WTC11 (cell line): ENCODE measurements at regions not wholly inside any gene's neighbourhood (a gene's known extent, or its start where the extent isn't known, plus 50 kb on each side); places are given as distances from the start of the nearest gene placed in this dataset.

Experiments
- ATAC-seq: fragments of 200-7000 bp; cut with Tn5 transposase; 2 replicates; pipeline ENCODE4 v1.10.0; 2021; ENCODE audit warnings: mild to moderate bottlenecking, moderate library complexity
- CTCF ChIA-PET: fragments of 300-600 bp; sonication (Branson Sonifier 250); formaldehyde crosslinking; loops from one replicate; lab custom pipeline; 2021; ENCODE audit warnings: antibody characterized with exemption; lab: Charles Lee
- POLR2A ChIA-PET: fragments of 350-600 bp; sonication (Branson Sonifier 250); formaldehyde crosslinking; loops from one replicate; lab custom pipeline; 2021; ENCODE audit warnings: antibody characterized with exemption; lab: Charles Lee
- DNase-seq: peaks from one replicate; pipeline ENCODE4 v3.0.0; 2021; ENCODE audit warnings: low spot score
- H3K27ac Mint-ChIP-seq: 2 replicates; pipeline ENCODE4 v1.8.0; 2021; ENCODE audit warnings: mixed read lengths
- H3K27me3 Mint-ChIP-seq: 2 replicates; pipeline ENCODE4 v1.8.0; 2021; ENCODE audit warnings: low read depth, mild to moderate bottlenecking, moderate library complexity, mixed read lengths
- H3K36me3 Mint-ChIP-seq: 2 replicates; pipeline ENCODE4 v1.8.0; 2021; ENCODE audit warnings: mixed read lengths
- H3K4me1 Mint-ChIP-seq: 2 replicates; pipeline ENCODE4 v1.8.0; 2022; ENCODE audit warnings: mixed read lengths
- H3K4me3 Mint-ChIP-seq: 2 replicates; pipeline ENCODE4 v1.8.0; 2021; ENCODE audit warnings: mild to moderate bottlenecking, moderate library complexity, mixed read lengths
- H3K9me3 Mint-ChIP-seq: 2 replicates; pipeline ENCODE4 v1.8.0; 2021; ENCODE audit warnings: mixed read lengths
- FOXP1 ChIP-seq: sonication (generic); formaldehyde crosslinking; IDR thresholded peaks from 2 replicates; pipeline ENCODE4 v1.8.0; 2022; ENCODE audit warnings: missing genetic modification reagents, mild to moderate bottlenecking, moderate library complexity, borderline replicate concordance
- GRHL2 ChIP-seq: fragments of 250-450 bp; sonication (Bioruptor Pico); IDR thresholded peaks from 2 replicates; pipeline ENCODE4 v1.8.0; 2022; ENCODE audit warnings: mild to moderate bottlenecking, moderate library complexity; ENCODE audit not compliant: insufficient replicate concordance, severe bottlenecking
- MYBL2 ChIP-seq: sonication (generic); formaldehyde crosslinking; IDR thresholded peaks from 2 replicates; pipeline ENCODE4 v1.8.1; 2023; ENCODE audit warnings: mild to moderate bottlenecking, moderate library complexity, missing genetic modification reagents
- SMAD4 ChIP-seq: sonication (generic); formaldehyde crosslinking; IDR thresholded peaks from 2 replicates; pipeline ENCODE4 v1.8.0; 2022; ENCODE audit warnings: mild to moderate bottlenecking, missing genetic modification reagents
- SOX15 ChIP-seq: fragments of 250-450 bp; sonication (Bioruptor Pico); IDR thresholded peaks from 2 replicates; pipeline ENCODE4 v1.9.0; 2021; ENCODE audit warnings: mild to moderate bottlenecking
- SP1 ChIP-seq: sonication (generic); formaldehyde crosslinking; conservative IDR thresholded peaks from 2 replicates; pipeline ENCODE4 v1.8.1; 2022; ENCODE audit warnings: missing genetic modification reagents
- ZBTB21 ChIP-seq: sonication (generic); formaldehyde crosslinking; IDR thresholded peaks from 2 replicates; pipeline ENCODE4 v1.8.1; 2023; ENCODE audit warnings: mild to moderate bottlenecking, missing genetic modification reagents, borderline replicate concordance
- TF ChIP-seq, protein P1 (sequence below): fragments of 250-450 bp; sonication (Bioruptor Pico); IDR thresholded peaks from 2 replicates; pipeline ENCODE4 v1.9.0; 2021; ENCODE audit warnings: mild to moderate bottlenecking
- TF ChIP-seq, protein P2 (sequence below): sonication (generic); formaldehyde crosslinking; IDR thresholded peaks from 2 replicates; pipeline ENCODE4 v1.8.1; 2023; ENCODE audit warnings: mild to moderate bottlenecking, missing genetic modification reagents
- TF ChIP-seq, protein P3 (sequence below): sonication (generic); formaldehyde crosslinking; conservative IDR thresholded peaks from 2 replicates; pipeline ENCODE4 v1.8.1; 2022; ENCODE audit warnings: mild to moderate bottlenecking, missing genetic modification reagents
- TF ChIP-seq, protein P4 (sequence below): fragments of 250-450 bp; sonication (Bioruptor Pico); IDR thresholded peaks from 2 replicates; pipeline ENCODE4 v1.9.0; 2021; ENCODE audit warnings: mild to moderate bottlenecking, borderline replicate concordance
- TF ChIP-seq, protein P5 (sequence below): fragments of 250-450 bp; sonication (Bioruptor Pico); conservative IDR thresholded peaks from 2 replicates; pipeline ENCODE4 v1.9.0; 2021; ENCODE audit warnings: mild to moderate bottlenecking
- TF ChIP-seq, protein P6 (sequence below): fragments of 250-450 bp; sonication (Bioruptor Pico); IDR thresholded peaks from 2 replicates; pipeline ENCODE4 v2.1.2; 2022; ENCODE audit warnings: mild to moderate bottlenecking, moderate library complexity
- TF ChIP-seq, protein P7 (sequence below): sonication (generic); formaldehyde crosslinking; IDR thresholded peaks from 2 replicates; pipeline ENCODE4 v1.8.1; 2022; ENCODE audit warnings: mild to moderate bottlenecking, missing genetic modification reagents, moderate library complexity, borderline replicate concordance
- TF ChIP-seq, protein P8 (sequence below): sonication (generic); formaldehyde crosslinking; IDR thresholded peaks from 2 replicates; pipeline ENCODE4 v1.8.1; 2023; ENCODE audit warnings: mild to moderate bottlenecking, missing genetic modification reagents, moderate library complexity
- TF ChIP-seq, protein P9 (sequence below): sonication (generic); formaldehyde crosslinking; conservative IDR thresholded peaks from 2 replicates; pipeline ENCODE4 v1.8.1; 2023; ENCODE audit warnings: mild to moderate bottlenecking, low read depth, missing genetic modification reagents, moderate library complexity

DNA sequence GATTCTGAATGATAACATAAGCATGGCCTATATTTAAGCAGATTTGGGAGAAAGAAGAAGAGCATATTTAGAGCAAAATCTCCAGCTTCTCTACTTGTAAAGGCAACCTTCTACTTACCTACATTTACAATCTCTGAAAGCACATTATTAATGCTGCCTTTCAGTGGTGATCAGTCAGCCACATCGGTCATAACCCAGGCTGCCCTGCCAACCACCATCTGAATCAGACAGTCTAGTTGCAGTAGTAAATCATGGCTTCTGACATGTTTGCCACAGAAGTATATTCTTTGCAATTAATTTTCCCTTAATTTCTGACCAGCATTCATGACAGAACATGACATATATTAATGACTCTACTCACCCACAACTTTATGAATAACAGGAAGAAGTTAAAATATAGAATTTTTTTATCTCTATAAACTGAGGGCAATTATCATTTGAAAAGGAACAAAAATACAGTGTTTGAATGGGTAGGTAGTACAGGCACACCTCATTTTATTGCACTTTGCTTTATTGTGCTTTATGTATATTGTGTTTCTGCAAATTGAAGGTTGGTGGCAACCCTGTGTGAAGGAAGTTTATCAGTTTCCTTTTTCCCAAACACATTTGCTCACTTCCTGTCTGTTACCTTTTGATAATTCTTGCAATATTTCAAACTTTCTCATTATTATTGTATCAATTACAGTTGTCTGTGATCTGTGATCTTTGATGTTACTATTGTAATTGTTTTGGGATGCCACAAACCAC, 531.6 kb upstream of the CHAC2 start:
- ChIA-PET CTCF (no interaction called here), POLR2A (no interaction called here)
- no peak for ATAC-seq
- no peaks in the 10 kb centered on the region for H3K9me3 Mint-ChIP-seq
- H3K27me3 Mint-ChIP-seq, result no peaks in the 10 kb centered on the region
- TF ChIP-seq, protein P1, sequence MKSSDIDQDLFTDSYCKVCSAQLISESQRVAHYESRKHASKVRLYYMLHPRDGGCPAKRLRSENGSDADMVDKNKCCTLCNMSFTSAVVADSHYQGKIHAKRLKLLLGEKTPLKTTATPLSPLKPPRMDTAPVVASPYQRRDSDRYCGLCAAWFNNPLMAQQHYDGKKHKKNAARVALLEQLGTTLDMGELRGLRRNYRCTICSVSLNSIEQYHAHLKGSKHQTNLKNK (CRISPR knock-in tag), result no peak
- TF ChIP-seq SOX15 (CRISPR knock-in tag) (no peak), SP1 (CRISPR knock-in tag) (no peak), FOXP1 (no peak), SMAD4 (CRISPR knock-in tag) (no peak), ZBTB21 (no peak), MYBL2 (CRISPR knock-in tag) (no peak), GRHL2 (CRISPR knock-in tag) (no peak)
- TF ChIP-seq, protein P2, sequence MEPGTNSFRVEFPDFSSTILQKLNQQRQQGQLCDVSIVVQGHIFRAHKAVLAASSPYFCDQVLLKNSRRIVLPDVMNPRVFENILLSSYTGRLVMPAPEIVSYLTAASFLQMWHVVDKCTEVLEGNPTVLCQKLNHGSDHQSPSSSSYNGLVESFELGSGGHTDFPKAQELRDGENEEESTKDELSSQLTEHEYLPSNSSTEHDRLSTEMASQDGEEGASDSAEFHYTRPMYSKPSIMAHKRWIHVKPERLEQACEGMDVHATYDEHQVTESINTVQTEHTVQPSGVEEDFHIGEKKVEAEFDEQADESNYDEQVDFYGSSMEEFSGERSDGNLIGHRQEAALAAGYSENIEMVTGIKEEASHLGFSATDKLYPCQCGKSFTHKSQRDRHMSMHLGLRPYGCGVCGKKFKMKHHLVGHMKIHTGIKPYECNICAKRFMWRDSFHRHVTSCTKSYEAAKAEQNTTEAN (CRISPR knock-in tag), result no peak
- TF ChIP-seq, protein P3, sequence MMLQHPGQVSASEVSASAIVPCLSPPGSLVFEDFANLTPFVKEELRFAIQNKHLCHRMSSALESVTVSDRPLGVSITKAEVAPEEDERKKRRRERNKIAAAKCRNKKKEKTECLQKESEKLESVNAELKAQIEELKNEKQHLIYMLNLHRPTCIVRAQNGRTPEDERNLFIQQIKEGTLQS (CRISPR knock-in tag), result no peak
- TF ChIP-seq, protein P4, sequence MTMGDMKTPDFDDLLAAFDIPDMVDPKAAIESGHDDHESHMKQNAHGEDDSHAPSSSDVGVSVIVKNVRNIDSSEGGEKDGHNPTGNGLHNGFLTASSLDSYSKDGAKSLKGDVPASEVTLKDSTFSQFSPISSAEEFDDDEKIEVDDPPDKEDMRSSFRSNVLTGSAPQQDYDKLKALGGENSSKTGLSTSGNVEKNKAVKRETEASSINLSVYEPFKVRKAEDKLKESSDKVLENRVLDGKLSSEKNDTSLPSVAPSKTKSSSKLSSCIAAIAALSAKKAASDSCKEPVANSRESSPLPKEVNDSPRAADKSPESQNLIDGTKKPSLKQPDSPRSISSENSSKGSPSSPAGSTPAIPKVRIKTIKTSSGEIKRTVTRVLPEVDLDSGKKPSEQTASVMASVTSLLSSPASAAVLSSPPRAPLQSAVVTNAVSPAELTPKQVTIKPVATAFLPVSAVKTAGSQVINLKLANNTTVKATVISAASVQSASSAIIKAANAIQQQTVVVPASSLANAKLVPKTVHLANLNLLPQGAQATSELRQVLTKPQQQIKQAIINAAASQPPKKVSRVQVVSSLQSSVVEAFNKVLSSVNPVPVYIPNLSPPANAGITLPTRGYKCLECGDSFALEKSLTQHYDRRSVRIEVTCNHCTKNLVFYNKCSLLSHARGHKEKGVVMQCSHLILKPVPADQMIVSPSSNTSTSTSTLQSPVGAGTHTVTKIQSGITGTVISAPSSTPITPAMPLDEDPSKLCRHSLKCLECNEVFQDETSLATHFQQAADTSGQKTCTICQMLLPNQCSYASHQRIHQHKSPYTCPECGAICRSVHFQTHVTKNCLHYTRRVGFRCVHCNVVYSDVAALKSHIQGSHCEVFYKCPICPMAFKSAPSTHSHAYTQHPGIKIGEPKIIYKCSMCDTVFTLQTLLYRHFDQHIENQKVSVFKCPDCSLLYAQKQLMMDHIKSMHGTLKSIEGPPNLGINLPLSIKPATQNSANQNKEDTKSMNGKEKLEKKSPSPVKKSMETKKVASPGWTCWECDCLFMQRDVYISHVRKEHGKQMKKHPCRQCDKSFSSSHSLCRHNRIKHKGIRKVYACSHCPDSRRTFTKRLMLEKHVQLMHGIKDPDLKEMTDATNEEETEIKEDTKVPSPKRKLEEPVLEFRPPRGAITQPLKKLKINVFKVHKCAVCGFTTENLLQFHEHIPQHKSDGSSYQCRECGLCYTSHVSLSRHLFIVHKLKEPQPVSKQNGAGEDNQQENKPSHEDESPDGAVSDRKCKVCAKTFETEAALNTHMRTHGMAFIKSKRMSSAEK (CRISPR knock-in tag), result no peak
- TF ChIP-seq, protein P5, sequence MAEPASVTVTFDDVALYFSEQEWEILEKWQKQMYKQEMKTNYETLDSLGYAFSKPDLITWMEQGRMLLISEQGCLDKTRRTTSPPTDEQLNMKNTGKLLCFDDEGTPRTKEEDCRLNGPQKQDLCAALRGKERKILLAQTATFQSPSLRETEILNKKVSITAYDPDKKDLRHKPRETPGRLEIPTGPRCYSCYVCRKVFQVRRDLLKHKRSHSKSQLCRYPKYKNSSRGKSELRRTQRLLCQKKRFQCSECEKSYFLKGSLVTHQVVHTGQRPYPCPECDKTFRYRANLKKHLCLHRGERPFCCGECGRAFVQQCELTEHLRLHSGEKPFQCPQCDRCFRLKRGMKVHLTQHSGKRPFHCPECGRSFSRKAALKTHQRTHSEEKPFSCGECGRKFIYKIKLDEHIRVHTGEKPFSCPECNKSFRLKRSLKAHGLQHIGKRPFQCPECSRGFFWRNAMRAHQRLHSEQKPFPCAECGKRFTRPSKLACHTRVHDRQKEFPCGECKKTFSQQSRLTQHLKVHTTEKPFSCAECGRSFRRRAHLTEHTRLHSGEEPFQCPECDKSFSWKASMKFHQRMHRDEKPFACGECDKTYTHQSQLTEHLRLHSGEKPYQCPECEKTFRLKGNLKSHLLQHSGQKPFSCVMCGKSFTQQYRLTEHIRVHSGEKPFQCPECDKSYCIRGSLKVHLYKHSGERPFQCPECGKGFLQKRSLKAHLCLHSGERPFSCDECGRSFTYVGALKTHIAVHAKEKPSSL (CRISPR knock-in tag), result no peak
- TF ChIP-seq, protein P6, sequence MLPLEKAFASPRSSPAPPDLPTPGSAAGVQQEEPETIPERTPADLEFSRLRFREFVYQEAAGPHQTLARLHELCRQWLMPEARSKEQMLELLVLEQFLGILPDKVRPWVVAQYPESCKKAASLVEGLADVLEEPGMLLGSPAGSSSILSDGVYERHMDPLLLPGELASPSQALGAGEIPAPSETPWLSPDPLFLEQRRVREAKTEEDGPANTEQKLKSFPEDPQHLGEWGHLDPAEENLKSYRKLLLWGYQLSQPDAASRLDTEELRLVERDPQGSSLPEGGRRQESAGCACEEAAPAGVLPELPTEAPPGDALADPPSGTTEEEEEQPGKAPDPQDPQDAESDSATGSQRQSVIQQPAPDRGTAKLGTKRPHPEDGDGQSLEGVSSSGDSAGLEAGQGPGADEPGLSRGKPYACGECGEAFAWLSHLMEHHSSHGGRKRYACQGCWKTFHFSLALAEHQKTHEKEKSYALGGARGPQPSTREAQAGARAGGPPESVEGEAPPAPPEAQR, result no peak
- TF ChIP-seq, protein P7, sequence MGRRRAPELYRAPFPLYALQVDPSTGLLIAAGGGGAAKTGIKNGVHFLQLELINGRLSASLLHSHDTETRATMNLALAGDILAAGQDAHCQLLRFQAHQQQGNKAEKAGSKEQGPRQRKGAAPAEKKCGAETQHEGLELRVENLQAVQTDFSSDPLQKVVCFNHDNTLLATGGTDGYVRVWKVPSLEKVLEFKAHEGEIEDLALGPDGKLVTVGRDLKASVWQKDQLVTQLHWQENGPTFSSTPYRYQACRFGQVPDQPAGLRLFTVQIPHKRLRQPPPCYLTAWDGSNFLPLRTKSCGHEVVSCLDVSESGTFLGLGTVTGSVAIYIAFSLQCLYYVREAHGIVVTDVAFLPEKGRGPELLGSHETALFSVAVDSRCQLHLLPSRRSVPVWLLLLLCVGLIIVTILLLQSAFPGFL (CRISPR knock-in tag), result no peak
- TF ChIP-seq, protein P8, sequence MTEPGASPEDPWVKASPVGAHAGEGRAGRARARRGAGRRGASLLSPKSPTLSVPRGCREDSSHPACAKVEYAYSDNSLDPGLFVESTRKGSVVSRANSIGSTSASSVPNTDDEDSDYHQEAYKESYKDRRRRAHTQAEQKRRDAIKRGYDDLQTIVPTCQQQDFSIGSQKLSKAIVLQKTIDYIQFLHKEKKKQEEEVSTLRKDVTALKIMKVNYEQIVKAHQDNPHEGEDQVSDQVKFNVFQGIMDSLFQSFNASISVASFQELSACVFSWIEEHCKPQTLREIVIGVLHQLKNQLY, result no peak
- TF ChIP-seq, protein P9, sequence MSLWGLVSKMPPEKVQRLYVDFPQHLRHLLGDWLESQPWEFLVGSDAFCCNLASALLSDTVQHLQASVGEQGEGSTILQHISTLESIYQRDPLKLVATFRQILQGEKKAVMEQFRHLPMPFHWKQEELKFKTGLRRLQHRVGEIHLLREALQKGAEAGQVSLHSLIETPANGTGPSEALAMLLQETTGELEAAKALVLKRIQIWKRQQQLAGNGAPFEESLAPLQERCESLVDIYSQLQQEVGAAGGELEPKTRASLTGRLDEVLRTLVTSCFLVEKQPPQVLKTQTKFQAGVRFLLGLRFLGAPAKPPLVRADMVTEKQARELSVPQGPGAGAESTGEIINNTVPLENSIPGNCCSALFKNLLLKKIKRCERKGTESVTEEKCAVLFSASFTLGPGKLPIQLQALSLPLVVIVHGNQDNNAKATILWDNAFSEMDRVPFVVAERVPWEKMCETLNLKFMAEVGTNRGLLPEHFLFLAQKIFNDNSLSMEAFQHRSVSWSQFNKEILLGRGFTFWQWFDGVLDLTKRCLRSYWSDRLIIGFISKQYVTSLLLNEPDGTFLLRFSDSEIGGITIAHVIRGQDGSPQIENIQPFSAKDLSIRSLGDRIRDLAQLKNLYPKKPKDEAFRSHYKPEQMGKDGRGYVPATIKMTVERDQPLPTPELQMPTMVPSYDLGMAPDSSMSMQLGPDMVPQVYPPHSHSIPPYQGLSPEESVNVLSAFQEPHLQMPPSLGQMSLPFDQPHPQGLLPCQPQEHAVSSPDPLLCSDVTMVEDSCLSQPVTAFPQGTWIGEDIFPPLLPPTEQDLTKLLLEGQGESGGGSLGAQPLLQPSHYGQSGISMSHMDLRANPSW, result no peak
- no peak for DNase-seq
- H3K4me3 Mint-ChIP-seq, result no peak overlapping the region
- H3K36me3 Mint-ChIP-seq, result no peaks in the 10 kb centered on the region
- peaks cover 37% of the 10 kb centered on the region for H3K4me1 Mint-ChIP-seq
- 0 out of 2 replicates have a peak overlapping the region, but pooled peaks have one; percentile 76 for H3K27ac Mint-ChIP-seq
